K562 (cell line): ENCODE measurements at regions not wholly inside any gene's neighbourhood (a gene's known extent, or its start where the extent isn't known, plus 50 kb on each side); places are given as distances from the start of the nearest gene placed in this dataset.
A peak's percentile ranks its signal among the peaks of the same experiment; 100 is the strongest.

Source experiments
- ATAC-seq: fragments of 200-7000 bp; cut with Tn5 transposase; 3 replicates; pipeline ENCODE4 v1.9.1; 2020; ENCODE audit warnings: moderate library complexity
- BruUV-seq: library from RNA; stranded (reverse); fragments of 400-500 nt; replicated peaks from 2 replicates; lab custom pipeline; 2021; lab: Mats Ljungman, UMichigan
- CTCF ChIA-PET: fragments of 300-600 bp; formaldehyde crosslinking; extraction: SDS; loops from one replicate; lab custom pipeline; 2021; ENCODE audit warnings: low intra/inter-chr PET ratio; lab: Yijun Ruan, JAX
- POLR2A ChIA-PET: fragments of 300-600, 350-650 bp; sonication (Branson Sonifier 250); formaldehyde crosslinking; extraction: SDS; loops from one replicate; lab custom pipeline; 2021; ENCODE audit warnings: antibody characterized with exemption, inconsistent platforms; lab: Yijun Ruan, JAX
- DNase-seq, 4 experiments: peaks; one replicate each; pipeline versions ENCODE4 v3.0.0 to v3.0.0-alpha.2; 2011 to 2018; ENCODE audit warnings: low spot score in 3 of 4, mixed read lengths in 3 of 4; ENCODE audit errors: extremely low read depth in 1 of 4
- FAIRE-seq: peaks from 2 replicates; lab custom pipeline; 2011; peaks lifted over from hg19 to GRCh38; lab: Jason Lieb, UNC
- H2AFZ ChIP-seq: 2 replicates; pipeline ENCODE4 v1.6.0; 2011; ENCODE audit warnings: low read depth, low read length, control low read depth, inconsistent platforms
- H3K27ac ChIP-seq: fragments of 200-600 bp; 3 replicates; pipeline ENCODE4 v1.8.0; 2011; ENCODE audit warnings: low read depth, mild to moderate bottlenecking, control low read depth, inconsistent platforms, low read length, moderate library complexity, mixed read lengths; ENCODE audit errors: extremely low read depth
- H3K27me3 ChIP-seq, 2 experiments: fragments of 300-600 bp in 1 of 2; 2 replicates in 1 of 2; 3 replicates in 1 of 2; pipeline versions ENCODE4 v1.6.0 to v1.8.0; 2011; ENCODE audit warnings: inconsistent platforms in 2 of 2, low read length in 2 of 2, mild to moderate bottlenecking in 1 of 2, mixed read lengths in 1 of 2, moderate library complexity in 1 of 2; ENCODE audit not compliant: control insufficient read depth in 2 of 2, insufficient read depth in 2 of 2
- H3K36me3 ChIP-seq: fragments of 300-600 bp; 3 replicates; pipeline ENCODE4 v1.8.0; 2011; ENCODE audit warnings: mild to moderate bottlenecking, low read length, inconsistent platforms; ENCODE audit not compliant: control insufficient read depth, insufficient read depth
- H3K4me1 ChIP-seq, 2 experiments: fragments of 200-600 bp in 1 of 2; replicated peaks in 1 of 2; 2 replicates in 1 of 2; 3 replicates in 1 of 2; pipeline versions ENCODE4 v1.5.1 to v1.8.0; 2011; ENCODE audit warnings: inconsistent platforms in 2 of 2, low read length in 2 of 2, mild to moderate bottlenecking in 1 of 2, mixed read lengths in 1 of 2, moderate library complexity in 1 of 2; ENCODE audit not compliant: control insufficient read depth in 2 of 2, insufficient read depth in 2 of 2
- H3K4me2 ChIP-seq: 2 replicates; pipeline ENCODE4 v1.6.1; 2011; ENCODE audit warnings: low read length, control low read depth, inconsistent platforms, mixed read lengths; ENCODE audit not compliant: insufficient read depth
- H3K4me3 ChIP-seq: fragments of 200-600 bp; sonication (generic), shearing (Covaris generic); 2 replicates; pipeline ENCODE4 v1.5.1; 2016; ENCODE audit warnings: control low read depth, inconsistent platforms
- H3K79me2 ChIP-seq: fragments of 200-600 bp; 3 replicates; pipeline ENCODE4 v1.8.0; 2011; ENCODE audit warnings: low read length, inconsistent platforms; ENCODE audit not compliant: control insufficient read depth, insufficient read depth
- H3K9ac ChIP-seq, 2 experiments: 2 replicates each; pipeline versions ENCODE4 v1.6.0 to v1.6.1; 2011; ENCODE audit warnings: low read depth in 2 of 2, low read length in 2 of 2, control low read depth in 1 of 2, inconsistent platforms in 1 of 2, mild to moderate bottlenecking in 1 of 2, mixed read lengths in 1 of 2; ENCODE audit not compliant: insufficient read depth in 1 of 2
- H3K9me1 ChIP-seq: one replicate; pipeline ENCODE4 v1.6.0; 2011; ENCODE audit warnings: inconsistent platforms, mild to moderate bottlenecking, low read length, moderate library complexity; ENCODE audit not compliant: control insufficient read depth, insufficient read depth
- H3K9me3 ChIP-seq: replicated peaks from 2 replicates; pipeline ENCODE4 v1.5.1; 2011; ENCODE audit warnings: low read depth, low read length, inconsistent platforms; ENCODE audit not compliant: control insufficient read depth, insufficient read depth
- H4K20me1 ChIP-seq: replicated peaks from 2 replicates; pipeline ENCODE4 v1.6.1; 2011; ENCODE audit warnings: low read length, inconsistent platforms, mixed read lengths; ENCODE audit not compliant: control insufficient read depth, insufficient read depth
- ATF1 ChIP-seq, 2 experiments: fragments of 450-650 bp in 1 of 2; IDR thresholded peaks; 2 replicates each; pipeline ENCODE4 v1.6.1; 2016; ENCODE audit warnings: missing compliant biosample characterization in 1 of 2, missing genetic modification characterization in 1 of 2
- CBFB ChIP-seq: sonication (generic); formaldehyde crosslinking; IDR thresholded peaks from 2 replicates; pipeline ENCODE4 v1.4.0; 2020; ENCODE audit warnings: mild to moderate bottlenecking, missing genetic modification reagents
- CTBP1 ChIP-seq: fragments of 450-650 bp; IDR thresholded peaks from 2 replicates; pipeline ENCODE4 v1.6.1; 2016; ENCODE audit warnings: borderline replicate concordance
- GABPA ChIP-seq: fragments of 200-800 bp; sonication (Bioruptor generic); conservative IDR thresholded peaks from 2 replicates; pipeline ENCODE4 v1.6.1; 2016; ENCODE audit warnings: low read depth, missing genetic modification characterization, missing compliant biosample characterization
- GMEB1 ChIP-seq: fragments of 250-450 bp; sonication (Bioruptor Pico); IDR thresholded peaks from 2 replicates; pipeline ENCODE4 v1.4.0; 2020; ENCODE audit warnings: mild to moderate bottlenecking
- MEIS2 ChIP-seq: fragments of 450-650 bp; IDR thresholded peaks from 2 replicates; pipeline ENCODE4 v1.6.1; 2014; ENCODE audit warnings: mild to moderate bottlenecking; ENCODE audit not compliant: partially characterized antibody
- MNT ChIP-seq, 2 experiments: fragments of 450-650 bp; conservative IDR thresholded peaks; 2 replicates each; pipeline ENCODE4 v1.6.1; 2017; ENCODE audit warnings: mild to moderate bottlenecking in 2 of 2, moderate library complexity in 2 of 2
- NFRKB ChIP-seq: fragments of 450-650 bp; IDR thresholded peaks from 2 replicates; pipeline ENCODE4 v1.6.1; 2016; ENCODE audit warnings: low read depth
- RBM25 ChIP-seq: fragments of 200-400 bp; formaldehyde crosslinking; IDR thresholded peaks from 2 replicates; pipeline ENCODE4 v1.6.1; 2018; ENCODE audit warnings: low read length, low read depth, moderate library complexity; ENCODE audit not compliant: severe bottlenecking
- SMARCE1 ChIP-seq: fragments of 450-650 bp; IDR thresholded peaks from 2 replicates; pipeline ENCODE4 v1.7.1; 2016; ENCODE audit warnings: mild to moderate bottlenecking
- TAL1 ChIP-seq: fragments of 450-650 bp; IDR thresholded peaks from 2 replicates; pipeline ENCODE4 v1.6.1; 2016; ENCODE audit warnings: mild to moderate bottlenecking
- U2AF2 ChIP-seq: fragments of 200-400 bp; formaldehyde crosslinking; optimal IDR thresholded peaks from 2 replicates; pipeline ENCODE3; 2017; ENCODE audit warnings: low read depth, mild to moderate bottlenecking, low read length
- USF2 ChIP-seq: sonication (generic); formaldehyde crosslinking; IDR thresholded peaks from 2 replicates; pipeline ENCODE4 v1.5.0; 2020; ENCODE audit warnings: missing genetic modification reagents
- ZNF217 ChIP-seq: sonication (generic); formaldehyde crosslinking; IDR thresholded peaks from 2 replicates; pipeline ENCODE4 v1.8.0; 2022; ENCODE audit warnings: mild to moderate bottlenecking, missing genetic modification reagents
- ZNF224 ChIP-seq: sonication (generic); formaldehyde crosslinking; IDR thresholded peaks from 2 replicates; pipeline ENCODE4 v1.8.0; 2022; ENCODE audit warnings: mild to moderate bottlenecking, missing genetic modification reagents
- ZNF274 ChIP-seq: IDR thresholded peaks from 2 replicates; pipeline ENCODE4 v1.6.1; 2011; ENCODE audit warnings: low read depth, mild to moderate bottlenecking, low read length, moderate library complexity, borderline replicate concordance
- ZNF324 ChIP-seq: fragments of 250-450 bp; sonication (Bioruptor Pico); IDR thresholded peaks from 2 replicates; pipeline ENCODE4 v1.4.0; 2020; ENCODE audit warnings: mild to moderate bottlenecking
- ZNF75A ChIP-seq: fragments of 450-650 bp; formaldehyde crosslinking; IDR thresholded peaks from 2 replicates; pipeline ENCODE4 v1.4.0; 2020; ENCODE audit warnings: mild to moderate bottlenecking
- WGBS: fragments of 100-300 bp; shearing (Covaris generic); methylation state at CpG from one replicate; pipeline ENCODE4 v1.1.6; 2016; ENCODE audit warnings: low coverage, mixed read lengths; ENCODE audit not compliant: insufficient coverage; ENCODE audit errors: missing lambda C conversion rate; 5-methylcytosine and 5-hydroxymethylcytosine counted together
- in situ Hi-C: fragments of 300-500 bp; cut with MboI; formaldehyde crosslinking; loops from 4 replicates; pipeline ENCODE4 v1.15.0; 2018; ENCODE audit warnings: inconsistent platforms, mixed read lengths
- intact Hi-C: fragments of 100-400 bp; cut with micrococcal nuclease; formaldehyde crosslinking; loops from 2 replicates; pipeline ENCODE4 v1.14.2; 2022
- TF ChIP-seq, protein P1 (sequence below): fragments of 250-450 bp; sonication (Bioruptor Pico); IDR thresholded peaks from 2 replicates; pipeline ENCODE4 v1.4.0; 2020

GRCh38 chr21:35208104-35208503 lies 159.0 kb upstream of the RUNX1 start:
- H3K4me2 ChIP-seq, result no peak overlapping the region
- H3K27me3 ChIP-seq, result no peaks in the 10 kb centered on the region
- no peaks in the 10 kb centered on the region for H3K9me3 ChIP-seq
- CTCF ChIA-PET, result no interaction called here
- H3K4me3 ChIP-seq, result no peak overlapping the region
- ATAC-seq (no peak), DNase-seq (no peak), FAIRE-seq (no peak)
- peak overlapping the region; percentile 6 for H2AFZ ChIP-seq
- TF ChIP-seq ATF1 (CRISPR knock-in tag; IDR thresholded peaks at IDR 0.05) (no peak), ATF1 (tag; IDR thresholded peaks at IDR 0.05) (no peak), U2AF2 (no peak), ZNF224 (CRISPR knock-in tag) (no peak), TAL1 (no peak), ZNF274 (no peak), GABPA (no peak), USF2 (CRISPR knock-in tag) (no peak), CTBP1 (no peak), ZNF324 (CRISPR knock-in tag) (no peak), ZNF217 (CRISPR knock-in tag) (no peak), GMEB1 (CRISPR knock-in tag) (no peak), ZNF75A (no peak), SMARCE1 (no peak), MNT (conservative IDR thresholded peaks at IDR 0.05) (no peak), NFRKB (no peak), RBM25 (no peak), CBFB (CRISPR knock-in tag) (no peak), MEIS2 (no peak)
- TF ChIP-seq, protein P1, sequence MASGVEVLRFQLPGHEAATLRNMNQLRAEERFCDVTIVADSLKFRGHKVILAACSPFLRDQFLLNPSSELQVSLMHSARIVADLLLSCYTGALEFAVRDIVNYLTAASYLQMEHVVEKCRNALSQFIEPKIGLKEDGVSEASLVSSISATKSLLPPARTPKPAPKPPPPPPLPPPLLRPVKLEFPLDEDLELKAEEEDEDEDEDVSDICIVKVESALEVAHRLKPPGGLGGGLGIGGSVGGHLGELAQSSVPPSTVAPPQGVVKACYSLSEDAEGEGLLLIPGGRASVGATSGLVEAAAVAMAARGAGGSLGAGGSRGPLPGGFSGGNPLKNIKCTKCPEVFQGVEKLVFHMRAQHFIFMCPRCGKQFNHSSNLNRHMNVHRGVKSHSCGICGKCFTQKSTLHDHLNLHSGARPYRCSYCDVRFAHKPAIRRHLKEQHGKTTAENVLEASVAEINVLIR, result no peak
- POLR2A ChIA-PET, result interaction anchor here (0.7 kb wide), 1 partner anchor 49 kb away, joined by 3 read pairs; no protein-coding TSS in a partner anchor
- in situ Hi-C loops (no loop called here), intact Hi-C loops (loop anchor here (5.0 to 10.0 kb wide), 4 partner anchors 194 to 463 kb away; no protein-coding TSS in a partner anchor)
- H3K9me1 ChIP-seq, result no peaks in the 10 kb centered on the region
- H3K27ac ChIP-seq, result no peak overlapping the region
- peaks cover 22 to 40% of the 10 kb centered on the region in 2 experiments for H3K4me1 ChIP-seq
- no peaks in the 10 kb centered on the region for H4K20me1 ChIP-seq
- H3K36me3 ChIP-seq, result no peaks in the 10 kb centered on the region
- H3K79me2 ChIP-seq, result no peaks in the 10 kb centered on the region
- no peak overlapping the region for H3K9ac ChIP-seq
- BruUV-seq, result no TSS peak
- 57% methylated on average over 10 of the region's 10 CpGs for WGBS
